ENCODE measurements at regions not wholly inside any gene's neighbourhood (a gene's known extent, or its start where the extent isn't known, plus 50 kb on each side); places are given as distances from the start of the nearest gene placed in this dataset.

DNA sequence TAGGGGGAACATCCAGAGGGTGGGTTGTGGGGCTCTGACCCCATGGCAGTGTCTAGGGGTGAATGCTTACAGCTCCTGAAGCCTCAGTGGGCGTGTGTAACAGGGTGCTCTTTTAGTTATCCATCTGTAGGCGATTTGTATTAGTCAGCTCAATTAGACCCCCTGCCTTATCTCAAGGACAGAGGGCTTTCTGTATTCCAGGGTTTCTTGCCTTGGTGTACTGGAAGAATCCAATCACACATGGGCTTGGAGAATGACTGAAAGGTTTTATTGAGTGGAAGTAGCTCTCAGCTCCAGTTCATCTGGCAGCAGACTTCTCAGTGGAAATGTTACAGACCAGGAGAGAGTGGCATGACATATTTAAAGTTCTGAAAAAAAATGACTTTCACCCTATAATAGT is 334.0 kb upstream of the GCFC2 start:
- TF ChIP-seq, protein P1, sequence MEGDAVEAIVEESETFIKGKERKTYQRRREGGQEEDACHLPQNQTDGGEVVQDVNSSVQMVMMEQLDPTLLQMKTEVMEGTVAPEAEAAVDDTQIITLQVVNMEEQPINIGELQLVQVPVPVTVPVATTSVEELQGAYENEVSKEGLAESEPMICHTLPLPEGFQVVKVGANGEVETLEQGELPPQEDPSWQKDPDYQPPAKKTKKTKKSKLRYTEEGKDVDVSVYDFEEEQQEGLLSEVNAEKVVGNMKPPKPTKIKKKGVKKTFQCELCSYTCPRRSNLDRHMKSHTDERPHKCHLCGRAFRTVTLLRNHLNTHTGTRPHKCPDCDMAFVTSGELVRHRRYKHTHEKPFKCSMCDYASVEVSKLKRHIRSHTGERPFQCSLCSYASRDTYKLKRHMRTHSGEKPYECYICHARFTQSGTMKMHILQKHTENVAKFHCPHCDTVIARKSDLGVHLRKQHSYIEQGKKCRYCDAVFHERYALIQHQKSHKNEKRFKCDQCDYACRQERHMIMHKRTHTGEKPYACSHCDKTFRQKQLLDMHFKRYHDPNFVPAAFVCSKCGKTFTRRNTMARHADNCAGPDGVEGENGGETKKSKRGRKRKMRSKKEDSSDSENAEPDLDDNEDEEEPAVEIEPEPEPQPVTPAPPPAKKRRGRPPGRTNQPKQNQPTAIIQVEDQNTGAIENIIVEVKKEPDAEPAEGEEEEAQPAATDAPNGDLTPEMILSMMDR (IDR thresholded peaks at IDR 0.05) = no peak
- TF ChIP-seq POLR2A (IDR thresholded peaks at IDR 0.05) = no peak
